ENCODE measurements at regions not wholly inside any gene's neighbourhood (a gene's known extent, or its start where the extent isn't known, plus 50 kb on each side); places are given as distances from the start of the nearest gene placed in this dataset.
"Not testable (repeated sequence)": the region's sequence is repeated elsewhere in the genome, so short reads cannot be mapped to it uniquely, and the experiment has no call there.

DNA sequence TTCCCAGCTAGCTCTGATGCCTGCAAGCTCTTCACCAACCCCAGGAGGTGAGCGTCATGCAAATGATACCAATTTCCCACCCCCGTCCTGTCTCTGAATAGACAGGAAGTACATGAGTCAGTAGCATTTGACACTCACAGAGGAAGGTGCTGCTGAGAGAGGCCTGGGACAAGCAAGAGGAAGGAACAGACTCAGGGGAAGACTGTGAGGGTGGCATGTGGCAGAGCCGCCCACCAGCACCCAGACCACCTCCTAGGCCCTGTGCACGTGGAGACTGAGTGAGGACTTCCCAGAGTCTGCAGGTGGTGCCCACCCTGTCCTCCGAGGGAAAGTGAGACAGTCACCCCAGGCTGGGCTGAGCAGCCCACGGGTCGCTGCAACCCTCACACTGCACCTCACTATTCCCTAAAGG is 199.5 kb upstream of the SFSWAP start:
- DNase-seq (ENCODE audit: low read depth), result peak; percentile 0

DNA sequence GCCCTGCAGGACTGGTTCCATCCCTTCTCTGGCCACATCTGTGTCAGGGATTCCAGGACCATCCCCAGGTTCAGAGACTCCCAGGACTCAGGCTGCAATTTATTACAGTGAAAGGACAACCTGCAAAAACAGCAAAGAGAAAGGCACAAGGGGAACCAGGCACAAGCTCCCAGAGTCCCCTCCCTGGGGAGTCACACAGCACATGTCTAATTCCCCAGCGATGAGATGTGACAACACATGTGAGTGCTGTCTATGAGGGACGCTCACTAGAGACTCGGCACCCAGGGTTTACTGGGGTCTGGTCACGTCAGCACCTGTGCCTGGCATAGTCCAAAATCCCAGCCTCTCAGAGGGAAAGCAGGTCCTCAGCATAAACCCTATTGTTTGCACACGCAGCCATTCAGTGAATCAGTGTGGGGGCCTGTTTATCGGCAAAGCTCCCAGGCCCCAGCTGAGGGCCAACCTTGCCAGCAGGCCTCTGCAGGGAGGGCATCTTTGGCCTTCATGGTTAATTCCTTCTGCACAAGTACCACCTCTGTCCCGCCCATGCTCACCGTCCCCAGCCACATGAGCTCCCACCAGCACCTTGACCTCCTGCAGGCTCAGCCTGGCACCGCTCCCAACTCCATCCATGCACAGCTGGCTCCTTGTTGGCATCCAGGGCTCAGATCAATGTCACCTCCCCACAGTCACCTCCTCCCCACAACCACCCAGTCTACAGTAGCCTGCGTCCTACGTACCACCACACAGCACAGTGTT is 198.9 kb upstream of the SFSWAP start:
- no peak for DNase-seq (ENCODE audit: low read depth)

GRCh38 chr12:131513606-131514005 is 197.3 kb upstream of the SFSWAP start:
- DNase-seq (ENCODE audit: low read depth), result no peak

GRCh38 chr12:131520553-131520952 is 190.3 kb upstream of the SFSWAP start:
- not testable (repeated sequence) for DNase-seq (ENCODE audit: low read depth)

DNA sequence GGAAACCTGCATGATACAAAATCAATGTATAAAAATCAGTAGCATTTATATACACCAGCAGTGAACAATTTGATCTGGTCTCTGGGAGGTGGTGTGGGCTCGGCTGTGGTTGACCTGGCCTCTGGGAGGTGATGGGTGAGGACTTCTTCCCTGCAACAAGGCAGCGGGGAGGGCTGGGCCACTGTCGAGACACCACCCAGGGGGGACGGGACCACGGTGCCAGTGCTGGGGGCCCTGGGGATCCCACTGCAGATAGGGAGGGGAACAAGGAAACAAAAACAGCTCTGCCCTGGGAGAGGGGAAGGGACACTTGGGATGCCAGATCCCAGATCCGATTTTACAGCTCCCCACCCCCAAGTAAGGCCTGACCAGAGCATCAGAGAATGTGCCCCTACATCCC is 189.6 kb upstream of the SFSWAP start:
- no peak for DNase-seq (ENCODE audit: low read depth)

GRCh38 chr12:131525795-131526508 is 184.9 kb upstream of the SFSWAP start:
- DNase-seq (ENCODE audit: low read depth), result no peak

- no peak for DNase-seq (ENCODE audit: low read depth)
Measured at GRCh38 chr12:131527092-131527491, 183.8 kb upstream of the SFSWAP start.

DNA sequence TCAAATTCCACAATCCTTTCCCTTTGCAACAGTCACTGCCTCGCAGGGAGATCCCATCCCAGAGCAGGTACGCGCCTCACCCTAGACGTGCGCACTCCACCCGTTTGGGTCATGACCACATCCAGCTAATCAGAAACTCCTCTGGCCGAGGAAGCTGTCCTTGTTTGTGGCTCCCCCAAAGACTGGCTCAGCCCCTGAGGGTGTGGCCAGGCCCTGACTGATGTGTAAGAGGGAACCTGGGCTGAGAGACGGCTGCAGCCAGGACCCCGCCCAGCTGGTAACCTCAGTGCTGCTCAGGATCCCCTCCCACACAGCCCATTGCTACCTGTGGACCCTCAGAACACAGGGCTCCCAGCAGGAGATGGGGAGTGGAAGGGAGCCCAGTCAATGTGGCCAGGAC is 183.2 kb upstream of the SFSWAP start:
- no peak for DNase-seq (ENCODE audit: low read depth)

GRCh38 chr12:131528144-131528543 is 182.7 kb upstream of the SFSWAP start:
- DNase-seq (ENCODE audit: low read depth), result no peak

DNA sequence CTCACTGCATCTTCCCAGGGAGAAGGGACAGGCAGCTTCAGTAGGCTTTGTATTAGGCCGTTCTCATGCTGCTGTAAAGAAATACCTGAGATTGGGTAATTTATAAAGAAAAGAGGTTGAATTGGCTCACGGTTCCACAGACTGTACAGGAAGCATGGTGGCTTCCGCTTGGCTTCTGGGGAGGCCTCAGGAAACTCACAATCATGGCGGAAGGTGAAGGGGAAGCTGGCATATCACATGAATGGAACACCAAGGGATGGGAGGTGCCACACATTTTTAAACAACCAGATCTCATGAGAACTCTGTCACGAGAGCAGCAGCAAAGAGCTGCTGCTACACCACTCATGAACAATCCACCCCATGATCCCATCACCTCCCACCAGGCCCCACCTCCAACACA is 182.2 kb upstream of the SFSWAP start:
- DNase-seq (ENCODE audit: low read depth), result no peak

GRCh38 chr12:131529196-131530040 is 181.5 kb upstream of the SFSWAP start:
- DNase-seq (ENCODE audit: low read depth), result no peak

- DNase-seq (ENCODE audit: low read depth), result no peak
Measured at GRCh38 chr12:131530041-131530332, 180.9 kb upstream of the SFSWAP start.

GRCh38 chr12:131530422-131530821 is 180.5 kb upstream of the SFSWAP start:
- DNase-seq (ENCODE audit: low read depth), result no peak

GRCh38 chr12:131533139-131533538 is 177.8 kb upstream of the SFSWAP start:
- DNase-seq (ENCODE audit: low read depth), result no peak

DNA sequence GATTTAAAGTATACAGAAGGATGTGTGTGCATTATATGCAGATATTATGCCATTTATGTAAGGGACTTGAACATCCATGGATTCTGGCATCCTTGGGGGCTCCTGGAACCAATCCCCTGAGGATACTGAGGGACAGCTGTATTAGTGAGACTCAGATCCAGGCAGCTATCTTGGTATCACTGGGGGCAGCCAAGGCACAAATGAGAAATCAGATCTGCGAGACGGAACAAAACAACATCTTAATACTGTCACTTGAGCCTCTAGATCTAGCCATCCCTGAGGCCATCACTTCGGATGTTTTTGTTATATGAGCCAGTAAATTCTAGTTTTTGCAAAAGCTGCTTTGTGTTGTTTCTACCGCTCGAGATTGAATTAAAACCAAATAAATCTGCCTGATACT is 175.1 kb upstream of the SFSWAP start:
- DNase-seq (ENCODE audit: low read depth), result no peak

- no peak for DNase-seq (ENCODE audit: low read depth)
Measured at GRCh38 chr12:131536337-131536736, 174.6 kb upstream of the SFSWAP start.

DNA sequence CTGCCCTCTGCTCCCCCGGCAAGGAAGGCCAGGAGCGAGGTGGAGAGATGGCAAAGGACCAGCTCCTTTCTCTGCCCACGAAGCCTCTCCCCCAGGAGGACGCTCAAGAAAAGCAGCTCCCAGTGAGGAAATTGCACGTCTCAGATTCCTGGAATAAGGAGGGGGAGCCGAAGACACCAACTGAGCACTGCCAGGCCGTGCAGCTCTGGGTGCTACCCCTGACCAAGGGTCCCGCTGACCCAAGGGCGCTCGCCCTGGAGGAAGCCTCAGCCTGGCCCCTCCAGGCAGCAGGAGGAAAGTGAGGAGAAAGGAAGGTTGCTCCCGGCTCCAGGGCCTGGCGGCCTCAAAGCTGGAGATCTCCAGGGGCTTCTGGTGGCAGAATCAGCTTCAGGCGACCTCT is 174.1 kb upstream of the SFSWAP start:
- DNase-seq (ENCODE audit: low read depth), result no peak

DNA sequence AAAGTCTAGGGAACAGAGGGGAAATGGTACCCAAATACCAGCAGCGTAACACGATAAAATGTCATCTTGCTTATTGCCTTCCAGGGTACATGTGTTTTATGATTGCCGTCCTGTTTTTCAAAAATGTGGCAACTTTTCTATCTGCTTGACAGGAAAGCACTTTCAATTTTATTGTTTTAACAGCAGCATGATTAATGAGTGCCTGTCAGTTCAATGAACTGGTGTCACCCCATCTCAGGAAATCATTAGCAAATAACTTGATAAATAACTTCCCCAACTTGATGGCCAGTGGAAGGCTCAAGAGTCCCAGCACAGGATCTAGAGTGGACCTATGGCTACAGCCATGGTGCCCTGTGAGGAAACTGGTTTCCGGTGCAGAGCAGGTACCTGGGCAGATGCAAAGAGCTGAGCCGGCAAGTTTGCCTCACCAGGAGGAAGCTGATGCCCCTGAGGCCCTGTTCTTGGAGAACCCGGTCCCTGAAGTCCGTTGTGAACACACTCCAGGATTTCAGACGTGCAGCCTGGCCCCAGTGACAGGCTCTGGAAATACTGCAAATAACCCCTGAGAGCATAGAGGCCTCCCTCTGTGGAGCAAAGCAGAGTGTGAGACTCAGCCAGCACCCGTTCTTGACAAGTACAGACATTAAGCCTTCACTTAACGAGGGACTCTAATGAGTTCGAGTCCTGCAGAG is 173.5 kb upstream of the SFSWAP start:
- DNase-seq (ENCODE audit: low read depth), result no peak

- DNase-seq (ENCODE audit: low read depth), result no peak
Measured at GRCh38 chr12:131539381-131539780, 171.5 kb upstream of the SFSWAP start.

DNA sequence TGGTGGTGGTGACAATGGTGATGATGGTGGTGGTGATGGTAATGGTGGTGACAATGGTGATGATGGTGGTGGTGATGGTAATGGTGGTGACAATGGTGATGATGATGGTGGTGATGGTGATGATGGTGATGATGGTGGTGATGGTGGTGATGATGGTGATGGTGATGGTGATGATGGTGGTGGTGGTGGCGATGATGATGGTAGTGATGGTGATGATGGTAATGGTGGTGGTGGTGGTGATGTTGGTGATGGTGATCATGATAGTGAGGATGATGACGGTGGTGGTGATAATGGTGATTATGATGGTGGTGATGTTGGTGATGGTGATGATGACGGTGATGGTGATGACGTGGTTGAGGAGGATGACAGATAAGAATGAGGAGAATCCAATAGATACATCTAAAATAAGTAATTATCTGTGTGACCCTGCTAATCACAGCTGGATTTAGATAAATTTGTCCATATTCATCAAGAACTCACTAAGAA is 170.7 kb upstream of the SFSWAP start:
- no peak for DNase-seq (ENCODE audit: low read depth)

GRCh38 chr12:131541512-131541911 is 169.4 kb upstream of the SFSWAP start:
- not testable (repeated sequence) for DNase-seq (ENCODE audit: low read depth)

GRCh38 chr12:131542351-131542750 is 168.5 kb upstream of the SFSWAP start:
- DNase-seq (ENCODE audit: low read depth), result no peak
